PFSK-1 (cell line): ENCODE measurements at regions not wholly inside any gene's neighbourhood (a gene's known extent, or its start where the extent isn't known, plus 50 kb on each side); places are given as distances from the start of the nearest gene placed in this dataset.

ENCODE experiments used
- FOXP2 ChIP-seq: optimal IDR thresholded peaks from 2 replicates; pipeline ENCODE3; 2011; ENCODE audit warnings: borderline replicate concordance, control low read depth, inconsistent platforms; ENCODE audit not compliant: insufficient read depth; ENCODE audit errors: extremely low read length, extremely low read depth
- POLR2AphosphoS5 ChIP-seq: IDR thresholded peaks from 2 replicates; pipeline ENCODE4 v1.6.1; 2012; ENCODE audit warnings: low read depth, mild to moderate bottlenecking, control low read depth, low read length, moderate library complexity
- REST ChIP-seq, 2 experiments: IDR thresholded peaks; 2 replicates each; pipeline versions ENCODE4 v1.6.1 to v1.8.0; 2011 to 2012; ENCODE audit warnings: low read depth in 2 of 2, low read length in 2 of 2, control low read depth in 1 of 2, inconsistent platforms in 1 of 2, mild to moderate bottlenecking in 1 of 2, moderate library complexity in 1 of 2; ENCODE audit not compliant: insufficient read depth in 1 of 2
- SIN3A ChIP-seq: IDR thresholded peaks from 2 replicates; pipeline ENCODE4 v1.6.1; 2012; ENCODE audit warnings: mild to moderate bottlenecking, low read length, moderate library complexity, borderline replicate concordance; ENCODE audit not compliant: insufficient read depth
- TAF1 ChIP-seq: IDR thresholded peaks from 2 replicates; pipeline ENCODE4 v1.6.1; 2012; ENCODE audit warnings: low read length, control low read depth, borderline replicate concordance; ENCODE audit not compliant: insufficient read depth

DNA sequence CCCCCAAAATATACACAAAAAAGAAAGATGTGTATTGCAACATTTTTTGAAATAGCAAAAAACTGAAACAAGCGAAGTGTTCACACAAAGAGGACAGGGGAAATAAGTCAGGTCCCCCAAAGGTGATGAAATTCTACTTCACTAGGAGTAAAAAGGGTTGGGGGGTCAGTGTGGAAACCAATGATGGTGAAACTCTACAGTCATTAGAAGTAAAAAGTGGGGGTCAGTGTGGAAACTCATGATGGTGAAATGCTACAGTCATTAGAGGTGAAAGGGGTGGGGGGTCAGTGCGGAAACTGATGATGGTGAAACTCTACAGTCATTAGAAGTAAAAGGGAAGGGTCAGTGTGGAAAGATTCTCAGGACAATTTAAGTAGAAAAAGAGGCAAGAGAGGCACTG, 298.2 kb downstream of the EIPR1 start:
- no peak for TF ChIP-seq FOXP2
- no peak for TF ChIP-seq POLR2AphosphoS5
- no peak for TF ChIP-seq TAF1
- no peak for TF ChIP-seq SIN3A
- no peak for TF ChIP-seq REST (IDR thresholded peaks at IDR 0.05; ENCODE audit: insufficient read depth in 1 of 2, low read depth in 2 of 2, low read length in 2 of 2)
